H1 (cell line): ENCODE measurements at regions not wholly inside any gene's neighbourhood (a gene's known extent, or its start where the extent isn't known, plus 50 kb on each side); places are given as distances from the start of the nearest gene placed in this dataset.

Experiments used
- CTCF ChIA-PET: fragments of 300-600 bp; sonication (Branson Sonifier 250); formaldehyde crosslinking; loops from one replicate; lab custom pipeline; 2021; ENCODE audit not compliant: partially characterized antibody; lab: Charles Lee
- POLR2A ChIA-PET: fragments of 300-600 bp; sonication (Branson Sonifier 250); formaldehyde crosslinking; loops from one replicate; lab custom pipeline; 2021; ENCODE audit warnings: inconsistent platforms; ENCODE audit not compliant: partially characterized antibody; lab: Charles Lee
- DNase-seq, 2 experiments: peaks; one replicate each; pipeline versions ENCODE4 v3.0.0 to v3.0.0-alpha.2; 2010 to 2022; ENCODE audit warnings: low spot score in 2 of 2, low read depth in 1 of 2, mixed read lengths in 1 of 2
- FAIRE-seq: peaks from 2 replicates; lab custom pipeline; 2011; peaks lifted over from hg19 to GRCh38; lab: Jason Lieb, UNC
- H2AFZ ChIP-seq: 2 replicates; pipeline ENCODE4 v1.8.1; 2012; ENCODE audit warnings: low read length, inconsistent platforms
- H2AK5ac ChIP-seq: 2 replicates; pipeline ENCODE4 v1.6.1; 2013; ENCODE audit warnings: low read depth, low read length
- H2BK120ac ChIP-seq: replicated peaks from 2 replicates; pipeline ENCODE3; 2013; ENCODE audit warnings: low read depth, low read length, inconsistent platforms
- H2BK12ac ChIP-seq: 2 replicates; pipeline ENCODE4 v1.6.1; 2013; ENCODE audit warnings: low read depth, low read length
- H2BK15ac ChIP-seq: 2 replicates; pipeline ENCODE4 v1.6.1; 2013; ENCODE audit warnings: low read length
- H2BK20ac ChIP-seq: 2 replicates; pipeline ENCODE4 v1.6.1; 2013; ENCODE audit warnings: low read length
- H2BK5ac ChIP-seq: 2 replicates; pipeline ENCODE4 v1.6.1; 2013; ENCODE audit warnings: low read depth, low read length
- H3K14ac ChIP-seq: 2 replicates; pipeline ENCODE4 v1.6.1; 2013; ENCODE audit warnings: inconsistent platforms; ENCODE audit not compliant: insufficient read length
- H3K18ac ChIP-seq: 2 replicates; pipeline ENCODE4 v1.6.1; 2013; ENCODE audit warnings: low read length; ENCODE audit errors: extremely low read depth
- H3K23ac ChIP-seq: 2 replicates; pipeline ENCODE4 v1.6.1; 2013; ENCODE audit warnings: inconsistent platforms; ENCODE audit not compliant: insufficient read length
- H3K23me2 ChIP-seq: 2 replicates; pipeline ENCODE4 v1.6.1; 2013; ENCODE audit warnings: low read depth, low read length
- H3K27ac ChIP-seq: 2 replicates; pipeline ENCODE4 v1.6.1; 2011; ENCODE audit warnings: low read depth, low read length, inconsistent platforms
- H3K27me3 ChIP-seq, 4 experiments: replicated peaks in 1 of 4; 1 replicate in 1 of 4; 2 replicates in 3 of 4; pipeline versions ENCODE4 v1.6.1 to v1.8.1; 2011 to 2013; ENCODE audit warnings: low read length in 3 of 4, mild to moderate bottlenecking in 3 of 4, inconsistent platforms in 2 of 4, mixed read lengths in 2 of 4, moderate library complexity in 1 of 4; ENCODE audit not compliant: control insufficient read depth in 3 of 4, insufficient read depth in 3 of 4; ENCODE audit errors: extremely low read depth in 1 of 4
- H3K36me3 ChIP-seq, 4 experiments: 2 replicates each; pipeline versions ENCODE4 v1.6.1 to v1.8.1; 2011 to 2013; ENCODE audit warnings: mild to moderate bottlenecking in 4 of 4, low read length in 3 of 4, moderate library complexity in 2 of 4, control low read depth in 1 of 4, inconsistent platforms in 1 of 4; ENCODE audit not compliant: insufficient read depth in 4 of 4, control insufficient read depth in 2 of 4
- H3K4ac ChIP-seq: replicated peaks from 2 replicates; pipeline ENCODE3; 2013; ENCODE audit warnings: low read length, low read depth, mixed read lengths, inconsistent platforms; ENCODE audit not compliant: insufficient read length
- H3K4me1 ChIP-seq, 4 experiments: replicated peaks in 1 of 4; 1 replicate in 1 of 4; 2 replicates in 3 of 4; pipeline versions ENCODE4 v1.6.1 to v1.8.1; 2011 to 2013; ENCODE audit warnings: low read length in 3 of 4, inconsistent platforms in 2 of 4, mixed read lengths in 1 of 4; ENCODE audit not compliant: insufficient read depth in 4 of 4, control insufficient read depth in 3 of 4
- H3K4me2 ChIP-seq, 2 experiments: 2 replicates each; pipeline versions ENCODE4 v1.6.1 to v1.8.1; 2011 to 2013; ENCODE audit warnings: low read depth in 2 of 2, low read length in 2 of 2, control low read depth in 1 of 2, inconsistent platforms in 1 of 2, mild to moderate bottlenecking in 1 of 2; ENCODE audit not compliant: insufficient read depth in 1 of 2
- H3K4me3 ChIP-seq, 4 experiments: fragments of 200-600, 300-600 bp in 1 of 4; sonication (generic), shearing (Covaris generic), sonication (Bioruptor Twin) in 1 of 4; 2 replicates each; pipeline versions ENCODE4 v1.5.1 to v1.8.1; 2011 to 2016; ENCODE audit warnings: low read length in 4 of 4, low read depth in 3 of 4, control low read depth in 2 of 4, inconsistent platforms in 2 of 4, mild to moderate bottlenecking in 2 of 4, mixed read lengths in 1 of 4, moderate library complexity in 1 of 4; ENCODE audit not compliant: insufficient read depth in 2 of 4; ENCODE audit errors: extremely low read depth in 1 of 4
- H3K56ac ChIP-seq: replicated peaks from 2 replicates; pipeline ENCODE3; 2013; ENCODE audit warnings: low read depth, mild to moderate bottlenecking, mixed read lengths, low read length, inconsistent platforms; ENCODE audit not compliant: insufficient read length
- H3K79me1 ChIP-seq: 2 replicates; pipeline ENCODE4 v1.6.1; 2013; ENCODE audit warnings: low read depth, low read length, control low read depth
- H3K79me2 ChIP-seq, 2 experiments: 2 replicates each; pipeline versions ENCODE4 v1.6.1 to v1.8.1; 2012 to 2013; ENCODE audit warnings: low read length in 2 of 2, mild to moderate bottlenecking in 2 of 2, inconsistent platforms in 1 of 2; ENCODE audit not compliant: insufficient read depth in 2 of 2, control insufficient read depth in 1 of 2
- H3K9ac ChIP-seq, 4 experiments: replicated peaks in 1 of 4; 1 replicate in 1 of 4; 2 replicates in 3 of 4; pipeline versions ENCODE4 v1.6.1 to v1.8.1; 2011 to 2013; ENCODE audit warnings: low read depth in 3 of 4, low read length in 3 of 4, control low read depth in 2 of 4, mild to moderate bottlenecking in 2 of 4, moderate library complexity in 2 of 4, inconsistent platforms in 1 of 4; ENCODE audit errors: extremely low read depth in 1 of 4
- H3K9me3 ChIP-seq, 2 experiments: 2 replicates each; pipeline versions ENCODE4 v1.6.1 to v1.8.1; 2012 to 2013; ENCODE audit warnings: mild to moderate bottlenecking in 2 of 2, moderate library complexity in 2 of 2, control low read depth in 1 of 2, inconsistent platforms in 1 of 2, low read depth in 1 of 2, low read length in 1 of 2, mixed read lengths in 1 of 2; ENCODE audit not compliant: insufficient read depth in 2 of 2
- H4K20me1 ChIP-seq, 2 experiments: replicated peaks in 1 of 2; 2 replicates each; pipeline versions ENCODE3 to v1.8.1; 2011 to 2013; ENCODE audit warnings: inconsistent platforms in 2 of 2, low read length in 2 of 2, mild to moderate bottlenecking in 1 of 2; ENCODE audit not compliant: insufficient read depth in 2 of 2, control insufficient read depth in 1 of 2
- H4K5ac ChIP-seq: 2 replicates; pipeline ENCODE4 v1.6.1; 2013; ENCODE audit warnings: low read length, low read depth, mixed read lengths, inconsistent platforms; ENCODE audit not compliant: insufficient read length
- H4K8ac ChIP-seq: 2 replicates; pipeline ENCODE4 v1.8.0; 2013; ENCODE audit warnings: mild to moderate bottlenecking, moderate library complexity, low read length, inconsistent platforms; ENCODE audit not compliant: insufficient read depth; ENCODE audit errors: extremely low read depth
- H4K91ac ChIP-seq: replicated peaks from 2 replicates; pipeline ENCODE3; 2013; ENCODE audit warnings: low read length, mixed read lengths, inconsistent platforms; ENCODE audit not compliant: insufficient read length
- CBX8 ChIP-seq: fragments of 300-800, 300-1000 bp; sonication (generic); IDR thresholded peaks from 2 replicates; pipeline ENCODE4 v1.7.1; 2016; ENCODE audit warnings: low read depth, low read length, borderline replicate concordance
- JUND ChIP-seq: IDR thresholded peaks from 2 replicates; pipeline ENCODE4 v1.6.1; 2011; ENCODE audit warnings: mild to moderate bottlenecking, improper control_type of control experiment, low read length
- KDM1A ChIP-seq: fragments of 200-600, 300-600 bp; sonication (generic); IDR thresholded peaks from 2 replicates; pipeline ENCODE4 v1.7.1; 2016; ENCODE audit warnings: mild to moderate bottlenecking, low read length, borderline replicate concordance
- RAD21 ChIP-seq, 2 experiments: IDR thresholded peaks in 1 of 2; conservative IDR thresholded peaks in 1 of 2; 2 replicates each; pipeline ENCODE4 v1.6.1; 2011; ENCODE audit warnings: low read depth in 2 of 2, low read length in 2 of 2, improper control_type of control experiment in 1 of 2, inconsistent platforms in 1 of 2, mild to moderate bottlenecking in 1 of 2, moderate library complexity in 1 of 2
- RBBP5 ChIP-seq: IDR thresholded peaks from 2 replicates; pipeline ENCODE4 v1.7.1; 2012; ENCODE audit warnings: low read depth, mild to moderate bottlenecking, inconsistent platforms, low read length, moderate library complexity, borderline replicate concordance
- SP2 ChIP-seq: IDR thresholded peaks from 2 replicates; pipeline ENCODE4 v1.6.1; 2012; ENCODE audit warnings: mild to moderate bottlenecking, low read length, inconsistent platforms
- SP4 ChIP-seq: IDR thresholded peaks from 2 replicates; pipeline ENCODE4 v1.6.1; 2012; ENCODE audit warnings: low read length, inconsistent platforms
- SRF ChIP-seq: IDR thresholded peaks from 2 replicates; pipeline ENCODE4 v1.6.1; 2011; ENCODE audit warnings: mild to moderate bottlenecking, low read depth, low read length, moderate library complexity
- WGBS, 2 experiments: shearing (Covaris generic) in 1 of 2; methylation state at CpG; one replicate each; pipeline versions ENCODE4 v1.1.6 to v1.1.7; 2013 to 2015; ENCODE audit warnings: low lambda C conversion rate in 2 of 2, mixed read lengths in 2 of 2, inconsistent platforms in 1 of 2, low coverage in 1 of 2, missing lambda C conversion rate in 1 of 2; ENCODE audit not compliant: insufficient replicate concordance in 2 of 2, insufficient coverage in 1 of 2, insufficient read length in 1 of 2; ENCODE audit errors: extremely low coverage in 1 of 2, missing lambda C conversion rate in 1 of 2; 5-methylcytosine and 5-hydroxymethylcytosine counted together
- TF ChIP-seq, protein P1 (sequence below): IDR thresholded peaks from 2 replicates; pipeline ENCODE4 v1.6.1; 2012; ENCODE audit warnings: low read length, inconsistent platforms
- TF ChIP-seq, protein P2 (sequence below), 3 experiments: IDR thresholded peaks; 1 replicate in 2 of 3; 2 replicates in 1 of 3; pipeline versions ENCODE4 v1.5.1 to v1.6.1; 2011; ENCODE audit warnings: low read length in 3 of 3, mild to moderate bottlenecking in 3 of 3, inconsistent platforms in 2 of 3, low read depth in 1 of 3, moderate library complexity in 1 of 3; ENCODE audit not compliant: insufficient read depth in 1 of 3; ENCODE audit errors: control extremely low read depth in 1 of 3

- no peak overlapping the region; the same call in 1 of the 2 replicates for H2BK20ac ChIP-seq
- no peak overlapping the region for H2BK120ac ChIP-seq
- no peak overlapping the region for H4K91ac ChIP-seq
- no peak overlapping the region for H4K8ac ChIP-seq
- no peak overlapping the region for H3K4ac ChIP-seq
- no peak overlapping the region for H3K14ac ChIP-seq
- POLR2A ChIA-PET: no interaction called here
- H3K4me2 ChIP-seq: peak overlapping the region; percentile 16 to 32; a peak in 3 of 4 replicates
- no peak overlapping the region for H2BK15ac ChIP-seq
- no peak overlapping the region for H2BK5ac ChIP-seq
- H3K23ac ChIP-seq: no peak overlapping the region
- DNase-seq: no peak
- no peak overlapping the region; the same call in 1 of the 2 replicates for H2AFZ ChIP-seq
- 0 out of 2 replicates have a peak overlapping the region, but pooled peaks have one; percentile 53 for H2BK12ac ChIP-seq
- no peak overlapping the region for H4K5ac ChIP-seq
- 68% methylated on average over 5 of the region's 5 CpGs; no CpG with 5 or more reads in 1 of the 2 experiments for WGBS, 2 experiments
- H3K79me1 ChIP-seq: no peaks in the 10 kb centered on the region
- H3K56ac ChIP-seq: no peak overlapping the region
- no peak overlapping the region for H3K9ac ChIP-seq
- H3K27ac ChIP-seq: no peak overlapping the region
- no peaks in the 10 kb centered on the region for H3K23me2 ChIP-seq
- no peak overlapping the region for H2AK5ac ChIP-seq
- no peaks in the 10 kb centered on the region for H3K27me3 ChIP-seq
- FAIRE-seq: no peak
- H3K9me3 ChIP-seq: no peaks in the 10 kb centered on the region
- no peak overlapping the region for H3K18ac ChIP-seq
- H4K20me1 ChIP-seq: no peaks in the 10 kb centered on the region
- no peaks in the 10 kb centered on the region for H3K79me2 ChIP-seq
- H3K4me3 ChIP-seq: no peak overlapping the region
- H3K4me1 ChIP-seq: peaks cover 2 to 10% (median 7%) of the 10 kb centered on the region in 4 experiments; a peak in 4 of 7 replicates
- H3K36me3 ChIP-seq: no peaks in the 10 kb centered on the region
- CTCF ChIA-PET: interaction anchor here (0.6 to 0.9 kb wide), 3 partner anchors 436 to 865 kb away, joined by 3 read pairs; no protein-coding TSS in a partner anchor
- TF ChIP-seq CBX8 (no peak), JUND (no peak), SP4 (no peak), KDM1A (no peak), RBBP5 (no peak), SRF (no peak), SP2 (no peak), RAD21 (IDR thresholded peaks at IDR 0.05 in 1 of 2, conservative IDR thresholded peaks at IDR 0.05 in 1 of 2; ENCODE audit: low read depth in 2 of 2, low read length in 2 of 2) (no peak)
- TF ChIP-seq, protein P1, sequence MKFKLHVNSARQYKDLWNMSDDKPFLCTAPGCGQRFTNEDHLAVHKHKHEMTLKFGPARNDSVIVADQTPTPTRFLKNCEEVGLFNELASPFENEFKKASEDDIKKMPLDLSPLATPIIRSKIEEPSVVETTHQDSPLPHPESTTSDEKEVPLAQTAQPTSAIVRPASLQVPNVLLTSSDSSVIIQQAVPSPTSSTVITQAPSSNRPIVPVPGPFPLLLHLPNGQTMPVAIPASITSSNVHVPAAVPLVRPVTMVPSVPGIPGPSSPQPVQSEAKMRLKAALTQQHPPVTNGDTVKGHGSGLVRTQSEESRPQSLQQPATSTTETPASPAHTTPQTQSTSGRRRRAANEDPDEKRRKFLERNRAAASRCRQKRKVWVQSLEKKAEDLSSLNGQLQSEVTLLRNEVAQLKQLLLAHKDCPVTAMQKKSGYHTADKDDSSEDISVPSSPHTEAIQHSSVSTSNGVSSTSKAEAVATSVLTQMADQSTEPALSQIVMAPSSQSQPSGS: no peak
- TF ChIP-seq, protein P2, sequence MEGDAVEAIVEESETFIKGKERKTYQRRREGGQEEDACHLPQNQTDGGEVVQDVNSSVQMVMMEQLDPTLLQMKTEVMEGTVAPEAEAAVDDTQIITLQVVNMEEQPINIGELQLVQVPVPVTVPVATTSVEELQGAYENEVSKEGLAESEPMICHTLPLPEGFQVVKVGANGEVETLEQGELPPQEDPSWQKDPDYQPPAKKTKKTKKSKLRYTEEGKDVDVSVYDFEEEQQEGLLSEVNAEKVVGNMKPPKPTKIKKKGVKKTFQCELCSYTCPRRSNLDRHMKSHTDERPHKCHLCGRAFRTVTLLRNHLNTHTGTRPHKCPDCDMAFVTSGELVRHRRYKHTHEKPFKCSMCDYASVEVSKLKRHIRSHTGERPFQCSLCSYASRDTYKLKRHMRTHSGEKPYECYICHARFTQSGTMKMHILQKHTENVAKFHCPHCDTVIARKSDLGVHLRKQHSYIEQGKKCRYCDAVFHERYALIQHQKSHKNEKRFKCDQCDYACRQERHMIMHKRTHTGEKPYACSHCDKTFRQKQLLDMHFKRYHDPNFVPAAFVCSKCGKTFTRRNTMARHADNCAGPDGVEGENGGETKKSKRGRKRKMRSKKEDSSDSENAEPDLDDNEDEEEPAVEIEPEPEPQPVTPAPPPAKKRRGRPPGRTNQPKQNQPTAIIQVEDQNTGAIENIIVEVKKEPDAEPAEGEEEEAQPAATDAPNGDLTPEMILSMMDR (IDR thresholded peaks at IDR 0.05; ENCODE audit: control extremely low read depth in 1 of 3, insufficient read depth in 1 of 3, low read depth in 1 of 3, low read length in 3 of 3): no peak
Measured at GRCh38 chr11:42841556-42841955, 470.2 kb upstream of the API5 start.
